Endothelial cell of umbilical vein (primary cell): ENCODE measurements at regions not wholly inside any gene's neighbourhood (a gene's known extent, or its start where the extent isn't known, plus 50 kb on each side); places are given as distances from the start of the nearest gene placed in this dataset.

Experiments
- BruUV-seq: library from RNA; stranded (reverse); fragments of 400-500 nt; replicated peaks from 2 replicates; lab custom pipeline; 2021; lab: Mats Ljungman, UMichigan
- CTCF ChIA-PET: fragments of 300-600, 350-600 bp; sonication (Branson Sonifier 250); formaldehyde crosslinking; loops from one replicate; lab custom pipeline; 2021; ENCODE audit warnings: antibody characterized with exemption, inconsistent platforms; lab: Charles Lee
- POLR2A ChIA-PET: fragments of 300-600, 350-600 bp; sonication (Branson Sonifier 250); formaldehyde crosslinking; loops from one replicate; lab custom pipeline; 2021; ENCODE audit warnings: antibody characterized with exemption, inconsistent platforms; lab: Charles Lee
- DNase-seq: peaks from one replicate; pipeline ENCODE4 v3.0.0-alpha.2; 2011; ENCODE audit warnings: low read depth, low spot score
- FAIRE-seq: peaks from 2 replicates; lab custom pipeline; 2011; peaks lifted over from hg19 to GRCh38; lab: Jason Lieb, UNC
- H2AFZ ChIP-seq: 2 replicates; pipeline ENCODE4 v1.6.0; 2012; ENCODE audit warnings: low read depth, low read length, control low read depth, inconsistent platforms
- H3K27ac ChIP-seq: 2 replicates; pipeline ENCODE4 v1.5.1; 2011; ENCODE audit warnings: low read depth, mild to moderate bottlenecking, control low read depth, low read length, moderate library complexity; ENCODE audit not compliant: insufficient read depth
- H3K27me3 ChIP-seq, 2 experiments: 2 replicates each; pipeline versions ENCODE4 v1.6.0 to v1.6.1; 2011; ENCODE audit warnings: low read length in 2 of 2, mixed read lengths in 1 of 2; ENCODE audit not compliant: control insufficient read depth in 2 of 2, insufficient read depth in 2 of 2
- H3K36me3 ChIP-seq, 2 experiments: 2 replicates in 1 of 2; 3 replicates in 1 of 2; pipeline ENCODE4 v1.5.1; 2011; ENCODE audit warnings: low read length in 2 of 2, mild to moderate bottlenecking in 1 of 2, moderate library complexity in 1 of 2; ENCODE audit not compliant: control insufficient read depth in 2 of 2, insufficient read depth in 2 of 2; ENCODE audit errors: extremely low read depth in 1 of 2
- H3K4me1 ChIP-seq: 3 replicates; pipeline ENCODE4 v1.5.1; 2011; ENCODE audit warnings: mild to moderate bottlenecking, low read length; ENCODE audit not compliant: control insufficient read depth, insufficient read depth; ENCODE audit errors: extremely low read depth
- H3K4me2 ChIP-seq: 2 replicates; pipeline ENCODE4 v1.6.1; 2011; ENCODE audit warnings: low read length, control low read depth, mixed read lengths; ENCODE audit not compliant: insufficient read depth
- H3K4me3 ChIP-seq, 3 experiments: fragments of 200-600 bp in 1 of 3; sonication (generic), shearing (Covaris generic) in 1 of 3; replicated peaks in 1 of 3; 2 replicates each; pipeline ENCODE4 v1.5.1; 2011 to 2016; ENCODE audit warnings: control low read depth in 3 of 3, low read length in 3 of 3, mild to moderate bottlenecking in 2 of 3, inconsistent platforms in 1 of 3, low read depth in 1 of 3, moderate library complexity in 1 of 3; ENCODE audit not compliant: insufficient read depth in 1 of 3
- H3K79me2 ChIP-seq: 2 replicates; pipeline ENCODE4 v1.6.0; 2012; ENCODE audit warnings: low read length, inconsistent platforms; ENCODE audit not compliant: control insufficient read depth, insufficient read depth
- H3K9ac ChIP-seq: replicated peaks from 2 replicates; pipeline ENCODE3; 2011; ENCODE audit warnings: low read length, control low read depth; ENCODE audit not compliant: insufficient read depth; ENCODE audit errors: extremely low read depth
- H3K9me1 ChIP-seq: replicated peaks from 3 replicates; pipeline ENCODE4 v1.6.0; 2011; ENCODE audit warnings: mild to moderate bottlenecking, low read length; ENCODE audit not compliant: control insufficient read depth, insufficient read depth; ENCODE audit errors: extremely low read depth
- H3K9me3 ChIP-seq: replicated peaks from 2 replicates; pipeline ENCODE4 v1.5.1; 2012; ENCODE audit warnings: low read length, inconsistent platforms; ENCODE audit not compliant: control insufficient read depth, insufficient read depth
- H4K20me1 ChIP-seq: replicated peaks from 2 replicates; pipeline ENCODE3; 2011; ENCODE audit warnings: mild to moderate bottlenecking, low read length; ENCODE audit not compliant: control insufficient read depth, insufficient read depth; ENCODE audit errors: extremely low read depth
- CTCF ChIP-seq, 2 donors: IDR thresholded peaks; 1 replicate in 1 of 2; 2 replicates in 1 of 2; pipeline ENCODE4 v1.5.1; 2011; ENCODE audit warnings: low read length in 2 of 2, mild to moderate bottlenecking in 2 of 2, moderate library complexity in 2 of 2, control low read depth in 1 of 2, inconsistent platforms in 1 of 2, low read depth in 1 of 2; ENCODE audit not compliant: insufficient read depth in 1 of 2; ENCODE audit errors: extremely low read depth in 1 of 2
- EZH2 ChIP-seq: IDR thresholded peaks from 2 replicates; pipeline ENCODE4 v1.6.1; 2012; ENCODE audit warnings: borderline replicate concordance, low read depth, mild to moderate bottlenecking, moderate library complexity, low read length, inconsistent platforms; ENCODE audit not compliant: severe bottlenecking
- FOS ChIP-seq: IDR thresholded peaks from 2 replicates; pipeline ENCODE4 v1.6.1; 2011; ENCODE audit warnings: mild to moderate bottlenecking, low read length, moderate library complexity, borderline replicate concordance; ENCODE audit not compliant: insufficient read depth
- GATA2 ChIP-seq: IDR thresholded peaks from 2 replicates; pipeline ENCODE4 v1.7.0; 2011; ENCODE audit warnings: low read depth, mild to moderate bottlenecking, moderate library complexity, mixed read lengths, low read length; ENCODE audit not compliant: insufficient read length, insufficient read depth
- JUN ChIP-seq: IDR thresholded peaks from 2 replicates; pipeline ENCODE4 v1.6.1; 2011; ENCODE audit warnings: borderline replicate concordance, low read depth; ENCODE audit not compliant: insufficient read length, insufficient read depth
- MAX ChIP-seq: IDR thresholded peaks from 2 replicates; pipeline ENCODE4 v1.6.1; 2011; ENCODE audit not compliant: insufficient read depth, insufficient read length
- MYC ChIP-seq: IDR thresholded peaks from one replicate; pipeline ENCODE4 v1.6.1; 2011; ENCODE audit warnings: mild to moderate bottlenecking, low read depth, low read length
- POLR2A ChIP-seq: IDR thresholded peaks from 2 replicates; pipeline ENCODE4 v1.6.1; 2012; ENCODE audit warnings: low read depth, mild to moderate bottlenecking, control low read depth, low read length
- POLR2AphosphoS5 ChIP-seq: IDR thresholded peaks from 2 replicates; pipeline ENCODE4 v1.6.1; 2012; ENCODE audit warnings: low read depth, mild to moderate bottlenecking, control low read depth, low read length, moderate library complexity; ENCODE audit not compliant: insufficient read depth
- dilution Hi-C: fragments of 300-500 bp; cut with MboI; formaldehyde crosslinking; loops from one replicate; pipeline ENCODE4 v1.15.0; 2019; ENCODE audit warnings: low sequenced_read_pairs; ENCODE audit not compliant: extremely low pct_ligation_motif_present
- intact Hi-C: fragments of 100-400 bp; cut with micrococcal nuclease; formaldehyde crosslinking; loops from one replicate; pipeline ENCODE4 v1.10.0; 2022

- no TSS peak for BruUV-seq
- peak overlapping the region; percentile 14 for H3K27ac ChIP-seq
- peaks cover 29% of the 10 kb centered on the region for H3K4me1 ChIP-seq
- H3K9ac ChIP-seq: no peak overlapping the region
- H4K20me1 ChIP-seq: no peaks in the 10 kb centered on the region
- no peaks in the 10 kb centered on the region for H3K9me1 ChIP-seq
- H3K27me3 ChIP-seq: no peaks in the 10 kb centered on the region
- intact Hi-C loops (loop anchor here (1.0 to 5.0 kb wide), 3 partner anchors 9 to 516 kb away; no protein-coding TSS in a partner anchor), dilution Hi-C loops (no loop called here)
- no peaks in the 10 kb centered on the region for H3K79me2 ChIP-seq
- FAIRE-seq (peak; percentile 95), DNase-seq (peak; percentile 93)
- no peak overlapping the region for H3K4me3 ChIP-seq
- no peak overlapping the region for H3K4me2 ChIP-seq
- TF ChIP-seq GATA2: peak; percentile 16
- no peak for TF ChIP-seq MAX
- TF ChIP-seq MYC: peak; percentile 21
- peak; percentile 88 for TF ChIP-seq FOS
- TF ChIP-seq CTCF (IDR thresholded peaks at IDR 0.05; ENCODE audit: extremely low read depth in 1 of 2, insufficient read depth in 1 of 2, low read depth in 1 of 2, low read length in 2 of 2): no peak
- TF ChIP-seq JUN: peak; percentile 54
- TF ChIP-seq POLR2AphosphoS5: peak; percentile 74
- no peak for TF ChIP-seq EZH2
- TF ChIP-seq POLR2A: no peak
- POLR2A ChIA-PET: no interaction called here
- CTCF ChIA-PET: interaction anchor here (1.0 to 2.9 kb wide), 5 partner anchors 9 to 177 kb away, joined by 3 to 10 read pairs (median 4); no protein-coding TSS in a partner anchor
- H3K36me3 ChIP-seq: no peaks in the 10 kb centered on the region
- no peaks in the 10 kb centered on the region for H3K9me3 ChIP-seq
- no peak overlapping the region for H2AFZ ChIP-seq
Measured at GRCh38 chr7:50962962-50963374, 180.3 kb upstream of the GRB10 start.
